GM12891 (cell line): ENCODE measurements at regions not wholly inside any gene's neighbourhood (a gene's known extent, or its start where the extent isn't known, plus 50 kb on each side); places are given as distances from the start of the nearest gene placed in this dataset.

Experiments
- PAX5 ChIP-seq: IDR thresholded peaks from 2 replicates; pipeline ENCODE4 v1.6.1; 2011; ENCODE audit warnings: low read length, moderate library complexity, mild to moderate bottlenecking; ENCODE audit not compliant: insufficient read depth, severe bottlenecking
- POLR2A ChIP-seq: IDR thresholded peaks from 2 replicates; pipeline ENCODE4 v1.6.1; 2011; ENCODE audit warnings: low read depth, low read length, control low read depth
- POLR2AphosphoS5 ChIP-seq: IDR thresholded peaks from 2 replicates; pipeline ENCODE4 v1.6.1; 2011; ENCODE audit warnings: low read depth, low read length, control low read depth
- SPI1 ChIP-seq: IDR thresholded peaks from 2 replicates; pipeline ENCODE4 v1.6.1; 2011; ENCODE audit warnings: low read depth, low read length, control low read depth
- TAF1 ChIP-seq: IDR thresholded peaks from 2 replicates; pipeline ENCODE4 v1.6.1; 2011; ENCODE audit warnings: low read depth, low read length, control low read depth

- TF ChIP-seq POLR2AphosphoS5 (no peak), POLR2A (no peak), TAF1 (no peak), PAX5 (no peak), SPI1 (no peak)
These were observed 177.9 kb upstream of the STEAP4 start for GRCh38 chr7:88484551-88484950.
